HEK293 (cell line): ENCODE measurements at regions not wholly inside any gene's neighbourhood (a gene's known extent, or its start where the extent isn't known, plus 50 kb on each side); places are given as distances from the start of the nearest gene placed in this dataset.
"Not testable (repeated sequence)": the region's sequence is repeated elsewhere in the genome, so short reads cannot be mapped to it uniquely, and the experiment has no call there.

Source experiments
- CTCF ChIA-PET: fragments of 350-600 bp; formaldehyde crosslinking; extraction: SDS; loops from one replicate; lab custom pipeline; 2021; ENCODE audit warnings: antibody characterized with exemption; lab: Yijun Ruan, JAX
- POLR2A ChIA-PET: fragments of 300-600 bp; formaldehyde crosslinking; extraction: SDS; loops from one replicate; lab custom pipeline; 2020; ENCODE audit warnings: antibody characterized with exemption, inconsistent platforms; lab: Yijun Ruan, JAX
- H3K27ac ChIP-seq: fragments of 200-500 bp; sonication (Bioruptor generic); 2 replicates; pipeline ENCODE4 v1.5.1; 2014; ENCODE audit warnings: low read depth, low read length, control low read depth, inconsistent platforms; ENCODE audit errors: extremely low read depth
- H3K36me3 ChIP-seq, 2 experiments: fragments of 200-500 bp in 1 of 2; sonication (Bioruptor generic) in 1 of 2; 1 replicate in 1 of 2; 2 replicates in 1 of 2; pipeline ENCODE4 v1.5.1; 2014 to 2017; ENCODE audit warnings: inconsistent platforms in 2 of 2, low read length in 2 of 2; ENCODE audit not compliant: control insufficient read depth in 2 of 2, insufficient read depth in 1 of 2
- H3K4me1 ChIP-seq: fragments of 200-500 bp; sonication (Bioruptor generic); 2 replicates; pipeline ENCODE4 v1.5.1; 2014; ENCODE audit warnings: mild to moderate bottlenecking, low read length, inconsistent platforms; ENCODE audit not compliant: control insufficient read depth, insufficient read depth
- H3K4me3 ChIP-seq: 2 replicates; pipeline ENCODE4 v1.5.1; 2011; ENCODE audit warnings: low read depth, mild to moderate bottlenecking, control low read depth, low read length, moderate library complexity
- H3K9me3 ChIP-seq: fragments of 200-500 bp; sonication (Bioruptor generic); 2 replicates; pipeline ENCODE4 v1.5.1; 2014; ENCODE audit warnings: low read depth, low read length, inconsistent platforms; ENCODE audit not compliant: control insufficient read depth, insufficient read depth
- KLF1 ChIP-seq: fragments of 450-650 bp; formaldehyde crosslinking; IDR thresholded peaks from 2 replicates; pipeline ENCODE4 v1.5.1; 2016; ENCODE audit warnings: missing biosample characterization, missing genetic modification characterization
- KLF7 ChIP-seq: fragments of 450-650 bp; formaldehyde crosslinking; IDR thresholded peaks from 2 replicates; pipeline ENCODE4 v1.5.1; 2016; ENCODE audit warnings: missing biosample characterization, missing genetic modification characterization, borderline replicate concordance
- MYNN ChIP-seq: fragments of 450-650 bp; formaldehyde crosslinking; IDR thresholded peaks from 2 replicates; pipeline ENCODE4 v1.5.1; 2016; ENCODE audit warnings: missing biosample characterization, missing genetic modification characterization, borderline replicate concordance
- SP2 ChIP-seq: fragments of 450-650 bp; formaldehyde crosslinking; IDR thresholded peaks from 2 replicates; pipeline ENCODE4 v1.5.1; 2016; ENCODE audit warnings: missing biosample characterization, missing genetic modification characterization
- TCF7L2 ChIP-seq: IDR thresholded peaks from 2 replicates; pipeline ENCODE4 v1.6.1; 2011; ENCODE audit warnings: low read depth, mild to moderate bottlenecking, inconsistent platforms, low read length, moderate library complexity, borderline replicate concordance
- ZNF112 ChIP-seq: fragments of 450-650 bp; formaldehyde crosslinking; IDR thresholded peaks from 2 replicates; pipeline ENCODE4 v1.5.0; 2017; ENCODE audit warnings: missing biosample characterization, missing genetic modification characterization
- ZNF140 ChIP-seq: fragments of 450-650 bp; formaldehyde crosslinking; IDR thresholded peaks from 2 replicates; pipeline ENCODE4 v1.5.1; 2016; ENCODE audit warnings: missing biosample characterization, missing genetic modification characterization
- ZNF146 ChIP-seq: fragments of 450-650 bp; formaldehyde crosslinking; IDR thresholded peaks from 2 replicates; pipeline ENCODE4 v1.5.1; 2016; ENCODE audit warnings: missing biosample characterization, missing genetic modification characterization
- ZNF157 ChIP-seq: fragments of 450-650 bp; formaldehyde crosslinking; IDR thresholded peaks from 2 replicates; pipeline ENCODE4 v1.5.1; 2016; ENCODE audit warnings: missing biosample characterization, missing genetic modification characterization
- ZNF211 ChIP-seq: fragments of 450-650 bp; formaldehyde crosslinking; IDR thresholded peaks from 2 replicates; pipeline ENCODE4 v1.5.1; 2016; ENCODE audit warnings: low read depth, missing biosample characterization, missing genetic modification characterization
- ZNF214 ChIP-seq: fragments of 450-650 bp; formaldehyde crosslinking; IDR thresholded peaks from 2 replicates; pipeline ENCODE4 v1.5.1; 2017; ENCODE audit warnings: missing biosample characterization, mild to moderate bottlenecking, missing genetic modification characterization, borderline replicate concordance
- ZNF239 ChIP-seq: fragments of 450-650 bp; formaldehyde crosslinking; IDR thresholded peaks from 2 replicates; pipeline ENCODE4 v1.5.1; 2016; ENCODE audit warnings: missing biosample characterization, missing genetic modification characterization
- ZNF416 ChIP-seq: fragments of 450-650 bp; formaldehyde crosslinking; IDR thresholded peaks from 2 replicates; pipeline ENCODE4 v1.5.1; 2016; ENCODE audit warnings: missing biosample characterization, missing genetic modification characterization
- ZNF473 ChIP-seq: fragments of 450-650 bp; formaldehyde crosslinking; IDR thresholded peaks from 2 replicates; pipeline ENCODE4 v1.5.1; 2017; ENCODE audit warnings: missing biosample characterization, missing genetic modification characterization
- ZNF48 ChIP-seq: fragments of 450-650 bp; formaldehyde crosslinking; IDR thresholded peaks from 2 replicates; pipeline ENCODE4 v1.5.1; 2016; ENCODE audit warnings: missing biosample characterization, missing genetic modification characterization
- ZNF488 ChIP-seq: fragments of 450-650 bp; formaldehyde crosslinking; IDR thresholded peaks from 2 replicates; pipeline ENCODE4 v1.5.1; 2016; ENCODE audit warnings: missing biosample characterization, missing genetic modification characterization
- ZNF510 ChIP-seq: fragments of 450-650 bp; formaldehyde crosslinking; IDR thresholded peaks from 2 replicates; pipeline ENCODE4 v1.5.1; 2018; ENCODE audit warnings: mild to moderate bottlenecking, missing genetic modification characterization, missing biosample characterization; ENCODE audit not compliant: insufficient replicate concordance
- ZNF514 ChIP-seq: fragments of 450-650 bp; formaldehyde crosslinking; IDR thresholded peaks from 2 replicates; pipeline ENCODE4 v1.5.1; 2016; ENCODE audit warnings: missing biosample characterization, missing genetic modification characterization
- ZNF623 ChIP-seq: fragments of 450-650 bp; formaldehyde crosslinking; IDR thresholded peaks from 2 replicates; pipeline ENCODE4 v1.5.1; 2016; ENCODE audit warnings: missing biosample characterization, missing genetic modification characterization
- ZNF624 ChIP-seq: fragments of 450-650 bp; formaldehyde crosslinking; IDR thresholded peaks from 2 replicates; pipeline ENCODE4 v1.5.1; 2017; ENCODE audit warnings: missing biosample characterization, missing genetic modification characterization
- ZNF629 ChIP-seq: fragments of 450-650 bp; formaldehyde crosslinking; IDR thresholded peaks from 2 replicates; pipeline ENCODE4 v1.5.1; 2017; ENCODE audit warnings: missing biosample characterization, missing genetic modification characterization
- ZNF677 ChIP-seq: fragments of 450-650 bp; IDR thresholded peaks from 2 replicates; pipeline ENCODE4 v1.5.0; 2018; ENCODE audit warnings: missing biosample characterization, mild to moderate bottlenecking, missing genetic modification characterization, moderate library complexity
- ZNF747 ChIP-seq: fragments of 450-650 bp; formaldehyde crosslinking; IDR thresholded peaks from 2 replicates; pipeline ENCODE4 v1.5.1; 2016; ENCODE audit warnings: missing biosample characterization, missing genetic modification characterization
- ZNF768 ChIP-seq: fragments of 450-650 bp; formaldehyde crosslinking; IDR thresholded peaks from 2 replicates; pipeline ENCODE4 v1.5.1; 2018; ENCODE audit warnings: missing biosample characterization, mild to moderate bottlenecking, missing genetic modification characterization
- ZNF776 ChIP-seq: fragments of 450-650 bp; formaldehyde crosslinking; IDR thresholded peaks from 2 replicates; pipeline ENCODE4 v1.5.0; 2017; ENCODE audit warnings: missing biosample characterization, missing genetic modification characterization, borderline replicate concordance
- ZNF830 ChIP-seq: fragments of 450-650 bp; IDR thresholded peaks from 2 replicates; pipeline ENCODE4 v1.5.0; 2018; ENCODE audit warnings: missing biosample characterization, missing genetic modification characterization, low read depth, mild to moderate bottlenecking, moderate library complexity
- TF ChIP-seq, protein P1 (sequence below): fragments of 450-650 bp; formaldehyde crosslinking; optimal IDR thresholded peaks from 2 replicates; pipeline ENCODE3; 2016; ENCODE audit warnings: missing biosample characterization, mild to moderate bottlenecking, missing genetic modification characterization
- TF ChIP-seq, protein P2 (sequence below): fragments of 450-650 bp; formaldehyde crosslinking; IDR thresholded peaks from 2 replicates; pipeline ENCODE4 v1.5.1; 2016; ENCODE audit warnings: missing biosample characterization, missing genetic modification characterization
- TF ChIP-seq, protein P3 (sequence below): fragments of 450-650 bp; formaldehyde crosslinking; IDR thresholded peaks from 2 replicates; pipeline ENCODE4 v1.5.1; 2017; ENCODE audit warnings: missing biosample characterization, missing genetic modification characterization

DNA sequence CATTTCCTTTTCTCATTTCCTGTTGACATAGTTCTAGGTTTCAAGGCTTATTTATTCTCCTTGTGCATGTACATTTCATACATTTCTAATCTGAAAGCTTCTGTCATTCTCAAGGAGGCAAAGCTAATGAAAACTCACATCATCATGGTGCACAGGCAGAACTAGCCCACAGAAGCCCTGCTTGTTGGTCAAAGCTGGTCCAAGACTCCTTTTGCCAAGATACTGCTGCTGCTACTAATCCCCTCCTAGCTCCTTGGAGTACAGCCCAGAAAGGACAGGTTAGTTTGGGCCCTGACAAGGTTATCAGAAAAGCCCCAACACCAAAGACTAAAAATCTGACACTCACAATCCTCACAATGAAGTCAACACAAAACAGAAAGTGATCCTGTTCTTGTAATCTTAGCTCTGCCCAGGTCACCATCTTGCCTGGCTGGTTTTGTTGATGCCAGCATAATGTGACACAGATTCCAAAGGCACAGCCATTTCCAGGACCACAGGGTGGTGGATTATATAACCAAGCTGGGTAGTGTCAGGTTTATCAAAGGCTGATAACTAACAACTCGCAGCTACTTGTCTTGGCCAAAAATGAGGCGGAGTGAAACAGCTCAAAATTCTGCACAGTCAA, 417.4 kb downstream of the NDFIP2 start (continued):
- no peak for TF ChIP-seq ZNF776 (tag by site-specific recombination)
- TF ChIP-seq ZNF239: no peak
- no peak for TF ChIP-seq ZNF140 (tag by site-specific recombination)
- TF ChIP-seq MYNN: no peak
- TF ChIP-seq ZNF768: no peak
- no peak for TF ChIP-seq ZNF629 (tag by site-specific recombination)
- TF ChIP-seq ZNF146 (tag by site-specific recombination): no peak
- no peak for TF ChIP-seq ZNF488

- ChIA-PET POLR2A (no interaction called here), CTCF (no interaction called here)
- Histone ChIP-seq H3K27ac (no peak overlapping the region), H3K4me1 (no peaks in the 10 kb centered on the region), H3K36me3 (no peaks in the 10 kb centered on the region), H3K9me3 (no peaks in the 10 kb centered on the region), H3K4me3 (no peak overlapping the region)
- TF ChIP-seq ZNF677 (tag by site-specific recombination): no peak
- no peak for TF ChIP-seq ZNF623 (tag by site-specific recombination)
- no peak for TF ChIP-seq ZNF473 (tag by site-specific recombination)
- TF ChIP-seq ZNF510 (tag by site-specific recombination): no peak
- TF ChIP-seq, protein P1, sequence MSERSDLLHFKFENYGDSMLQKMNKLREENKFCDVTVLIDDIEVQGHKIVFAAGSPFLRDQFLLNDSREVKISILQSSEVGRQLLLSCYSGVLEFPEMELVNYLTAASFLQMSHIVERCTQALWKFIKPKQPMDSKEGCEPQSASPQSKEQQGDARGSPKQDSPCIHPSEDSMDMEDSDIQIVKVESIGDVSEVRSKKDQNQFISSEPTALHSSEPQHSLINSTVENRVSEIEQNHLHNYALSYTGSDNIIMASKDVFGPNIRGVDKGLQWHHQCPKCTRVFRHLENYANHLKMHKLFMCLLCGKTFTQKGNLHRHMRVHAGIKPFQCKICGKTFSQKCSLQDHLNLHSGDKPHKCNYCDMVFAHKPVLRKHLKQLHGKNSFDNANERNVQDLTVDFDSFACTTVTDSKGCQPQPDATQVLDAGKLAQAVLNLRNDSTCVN (tag by site-specific recombination): no peak
- TF ChIP-seq, protein P2, sequence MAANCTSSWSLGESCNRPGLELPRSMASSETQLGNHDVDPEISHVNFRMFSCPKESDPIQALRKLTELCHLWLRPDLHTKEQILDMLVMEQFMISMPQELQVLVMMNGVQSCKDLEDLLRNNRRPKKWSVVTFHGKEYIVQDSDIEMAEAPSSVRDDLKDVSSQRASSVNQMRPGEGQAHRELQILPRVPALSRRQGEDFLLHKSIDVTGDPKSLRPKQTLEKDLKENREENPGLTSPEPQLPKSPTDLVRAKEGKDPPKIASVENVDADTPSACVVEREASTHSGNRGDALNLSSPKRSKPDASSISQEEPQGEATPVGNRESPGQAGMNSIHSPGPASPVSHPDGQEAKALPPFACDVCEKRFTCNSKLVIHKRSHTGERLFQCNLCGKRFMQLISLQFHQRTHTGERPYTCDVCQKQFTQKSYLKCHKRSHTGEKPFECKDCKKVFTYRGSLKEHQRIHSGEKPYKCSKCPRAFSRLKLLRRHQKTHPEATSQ (tag by site-specific recombination): no peak
- TF ChIP-seq KLF7 (tag by site-specific recombination): no peak
- TF ChIP-seq SP2 (tag by site-specific recombination): no peak
- no peak for TF ChIP-seq TCF7L2
- TF ChIP-seq ZNF112: no peak
- TF ChIP-seq ZNF830 (tag by site-specific recombination): no peak
- no peak for TF ChIP-seq ZNF624 (tag by site-specific recombination)
- TF ChIP-seq KLF1 (tag by site-specific recombination): no peak
These were observed 415.9 kb downstream of the NDFIP2 start for GRCh38 chr13:79896851-79897250.

- CTCF ChIA-PET: no interaction called here
These were observed 414.5 kb downstream of the NDFIP2 start for GRCh38 chr13:79895416-79895815.

GRCh38 chr13:79887278-79887677, 406.3 kb downstream of the NDFIP2 start:
- POLR2A ChIA-PET, H3K4me1 ChIP-seq, H3K36me3 ChIP-seq, CTCF ChIA-PET, H3K27ac ChIP-seq, H3K9me3 ChIP-seq, H3K4me3 ChIP-seq: not testable (repeated sequence)

More at GRCh38 chr13:79895416-79895815, 414.5 kb downstream of the NDFIP2 start:
- POLR2A ChIA-PET: interaction anchor here (0.6 kb wide), 1 partner anchor 85 kb away, joined by 3 read pairs; no protein-coding TSS in a partner anchor
- no peak overlapping the region for H3K27ac ChIP-seq
- no peaks in the 10 kb centered on the region for H3K4me1 ChIP-seq
- TF ChIP-seq ZNF211 (tag by site-specific recombination) (no peak), ZNF514 (tag by site-specific recombination) (no peak), ZNF747 (tag by site-specific recombination) (no peak), ZNF473 (tag by site-specific recombination) (no peak), ZNF416 (tag by site-specific recombination) (no peak), ZNF157 (tag by site-specific recombination) (no peak), ZNF48 (tag by site-specific recombination) (no peak), ZNF214 (no peak)
- TF ChIP-seq, protein P3, sequence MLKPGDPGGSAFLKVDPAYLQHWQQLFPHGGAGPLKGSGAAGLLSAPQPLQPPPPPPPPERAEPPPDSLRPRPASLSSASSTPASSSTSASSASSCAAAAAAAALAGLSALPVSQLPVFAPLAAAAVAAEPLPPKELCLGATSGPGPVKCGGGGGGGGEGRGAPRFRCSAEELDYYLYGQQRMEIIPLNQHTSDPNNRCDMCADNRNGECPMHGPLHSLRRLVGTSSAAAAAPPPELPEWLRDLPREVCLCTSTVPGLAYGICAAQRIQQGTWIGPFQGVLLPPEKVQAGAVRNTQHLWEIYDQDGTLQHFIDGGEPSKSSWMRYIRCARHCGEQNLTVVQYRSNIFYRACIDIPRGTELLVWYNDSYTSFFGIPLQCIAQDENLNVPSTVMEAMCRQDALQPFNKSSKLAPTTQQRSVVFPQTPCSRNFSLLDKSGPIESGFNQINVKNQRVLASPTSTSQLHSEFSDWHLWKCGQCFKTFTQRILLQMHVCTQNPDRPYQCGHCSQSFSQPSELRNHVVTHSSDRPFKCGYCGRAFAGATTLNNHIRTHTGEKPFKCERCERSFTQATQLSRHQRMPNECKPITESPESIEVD (tag by site-specific recombination): no peak
- H3K9me3 ChIP-seq: no peaks in the 10 kb centered on the region
- no peak overlapping the region for H3K4me3 ChIP-seq
- no peaks in the 10 kb centered on the region for H3K36me3 ChIP-seq
